Limb (tissue), 2 donors: ENCODE measurements at regions not wholly inside any gene's neighbourhood (a gene's known extent, or its start where the extent isn't known, plus 50 kb on each side); places are given as distances from the start of the nearest gene placed in this dataset.
"Not testable (repeated sequence)": the region's sequence is repeated elsewhere in the genome, so short reads cannot be mapped to it uniquely, and the experiment has no call there.

ENCODE experiments used
- DNase-seq, 2 donors: peaks; one replicate each; pipeline ENCODE4 v3.0.0-alpha.2; 2016; ENCODE audit errors: extremely low spot score in 2 of 2

DNA sequence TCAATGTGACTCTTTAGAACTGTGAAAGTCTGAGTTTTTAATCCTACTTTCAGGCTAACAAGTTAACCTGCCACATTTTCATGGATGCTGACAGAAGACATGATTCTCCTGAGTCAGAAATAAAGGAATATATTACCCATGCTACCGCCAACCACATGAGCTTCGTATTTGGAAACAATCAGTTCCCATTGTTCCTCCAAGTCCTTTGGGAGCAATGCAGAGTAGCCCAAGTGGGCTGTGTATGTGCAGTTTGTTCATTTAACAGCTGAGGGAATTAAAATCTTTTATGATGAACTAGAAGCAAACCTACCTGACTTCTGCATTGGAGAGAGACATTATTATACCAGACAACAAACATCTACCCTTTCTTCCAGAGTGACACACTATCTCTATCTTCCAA is 169.3 kb upstream of the BET1 start:
- DNase-seq = no peak

DNA sequence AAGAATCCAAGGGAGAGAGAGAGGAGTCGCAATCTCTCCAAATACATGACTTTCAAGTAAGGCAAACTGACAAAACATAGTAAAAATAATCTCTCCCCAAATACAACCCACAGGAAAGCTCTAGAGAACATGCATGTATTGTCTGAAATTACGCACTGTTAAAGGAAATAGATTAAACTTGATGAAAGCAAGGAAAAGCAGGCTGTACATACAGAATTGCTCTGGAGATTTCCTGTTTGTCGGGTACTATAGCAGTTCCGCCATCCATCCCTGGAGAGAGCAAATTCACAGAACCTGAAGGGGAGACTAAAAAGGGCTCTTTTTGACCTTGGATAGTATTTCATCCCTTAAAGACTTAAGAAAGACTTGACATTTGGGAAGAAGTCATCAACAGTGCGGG is 170.2 kb upstream of the BET1 start:
- no peak for DNase-seq

DNA sequence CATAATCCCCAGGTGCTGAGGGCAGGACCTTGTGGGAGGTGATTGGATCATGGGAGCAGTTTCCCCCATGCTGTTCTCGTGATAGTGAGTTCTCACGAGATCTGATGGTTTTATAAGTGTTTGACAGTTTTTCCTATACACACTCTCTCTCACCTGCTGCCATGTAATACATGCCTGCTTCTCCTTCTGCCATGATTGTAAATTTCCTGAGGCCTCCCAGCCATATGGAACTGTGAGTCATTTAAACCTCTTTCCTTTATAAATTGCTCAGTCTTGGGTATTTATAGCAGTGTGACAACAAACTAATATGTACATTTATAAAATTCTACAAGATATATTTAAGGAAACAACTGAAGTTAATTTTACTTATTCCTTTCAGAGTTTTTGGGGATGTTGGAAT is 170.8 kb upstream of the BET1 start:
- no peak for DNase-seq

DNA sequence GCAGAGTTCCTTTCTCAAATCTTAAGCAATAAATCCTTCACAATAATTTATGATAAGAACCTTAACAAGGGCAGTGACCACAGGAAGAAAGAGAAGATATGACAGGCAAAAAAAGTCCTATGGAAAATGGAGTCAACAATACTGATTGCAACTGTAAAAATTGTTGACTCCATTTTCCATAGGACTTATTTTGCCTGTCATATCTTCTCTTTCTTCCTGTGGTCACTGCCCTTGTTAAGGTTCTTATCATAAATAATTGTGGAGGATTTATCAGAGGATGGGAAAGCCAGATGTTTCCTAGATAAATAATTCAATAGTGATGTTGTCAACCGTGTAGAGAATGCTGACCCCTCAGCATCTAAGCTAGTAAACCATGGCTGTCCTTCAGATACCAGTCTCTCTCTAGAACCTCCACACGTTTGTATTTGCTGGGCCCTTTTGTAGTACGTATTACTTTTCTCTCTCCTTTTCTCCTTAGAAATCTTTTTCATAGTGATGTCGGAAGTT is 172.6 kb upstream of the BET1 start:
- no peak for DNase-seq

DNA sequence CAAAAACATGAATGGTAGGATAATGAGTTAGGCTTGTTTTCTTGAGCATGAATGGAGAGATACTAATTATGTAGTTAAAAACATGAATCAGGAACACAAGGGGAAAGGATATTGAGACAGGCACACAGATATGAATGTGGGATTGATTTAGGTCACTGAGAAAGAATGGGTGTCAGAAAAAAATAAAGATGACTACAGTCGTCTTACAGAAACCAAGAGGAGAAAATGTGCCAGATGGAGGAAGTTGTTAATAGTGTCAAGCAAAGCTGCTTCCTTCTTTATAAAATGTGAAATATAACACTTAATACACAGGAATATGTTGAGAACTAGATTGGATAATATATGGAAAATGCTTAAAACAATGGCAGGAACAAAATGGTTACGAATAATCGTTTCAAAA is 173.3 kb upstream of the BET1 start:
- no peak for DNase-seq

DNA sequence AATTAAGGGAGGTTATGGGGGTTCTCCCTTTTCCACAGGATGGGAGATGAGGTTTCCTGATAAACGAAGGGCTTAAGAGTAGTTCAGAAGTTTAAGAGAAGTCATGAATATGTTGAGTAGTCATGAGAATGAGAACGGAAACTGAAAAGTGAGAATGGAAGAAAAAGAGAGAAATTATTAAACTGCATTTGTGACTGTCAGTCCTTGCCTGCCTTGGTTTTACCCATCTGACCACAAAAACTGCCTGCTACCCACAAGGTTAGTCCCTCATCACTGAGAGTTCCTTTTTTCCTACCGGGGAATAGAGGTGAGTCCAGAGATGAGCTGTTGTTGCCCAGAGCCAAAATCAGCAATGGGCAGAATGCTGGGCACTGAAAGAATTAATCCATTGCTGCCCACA is 174.1 kb upstream of the BET1 start:
- no peak for DNase-seq

DNA sequence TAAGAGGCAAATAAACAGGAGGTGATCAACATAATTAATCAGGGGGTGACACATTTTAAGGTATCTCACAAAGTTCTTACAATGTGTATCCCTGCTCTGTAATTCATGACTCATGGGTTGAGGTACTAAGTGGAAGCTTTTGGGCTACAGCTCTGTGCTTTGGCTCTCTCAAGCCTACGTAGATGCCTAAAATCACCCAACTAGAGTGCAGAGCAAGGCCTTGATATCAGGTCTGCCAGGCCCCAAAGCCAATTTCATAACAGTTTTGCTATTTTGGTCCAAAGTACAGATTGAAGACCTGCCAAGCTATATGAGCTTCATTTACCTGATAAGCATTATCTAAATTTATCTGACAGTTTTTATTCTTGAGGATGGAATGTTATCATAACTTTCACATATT is 175.3 kb upstream of the BET1 start:
- no peak for DNase-seq

DNA sequence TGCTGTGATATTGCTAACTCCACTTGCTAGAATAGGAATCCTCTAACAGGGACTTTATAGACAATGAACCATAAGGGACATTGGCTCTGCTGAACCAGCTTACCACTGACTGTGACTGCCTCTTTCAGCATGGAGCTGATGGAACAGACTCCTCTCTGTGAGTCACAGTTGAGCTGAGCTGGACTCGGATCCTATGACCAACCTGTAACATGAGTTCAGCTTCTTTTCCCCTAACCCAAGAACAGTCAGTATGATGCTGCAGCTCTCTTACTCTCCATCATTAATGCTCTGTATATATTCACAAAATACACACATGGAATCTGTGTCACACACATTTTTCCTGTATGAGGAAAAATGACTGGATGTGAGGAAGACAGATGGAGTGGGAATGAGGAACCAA is 177.9 kb upstream of the BET1 start:
- no peak for DNase-seq

DNA sequence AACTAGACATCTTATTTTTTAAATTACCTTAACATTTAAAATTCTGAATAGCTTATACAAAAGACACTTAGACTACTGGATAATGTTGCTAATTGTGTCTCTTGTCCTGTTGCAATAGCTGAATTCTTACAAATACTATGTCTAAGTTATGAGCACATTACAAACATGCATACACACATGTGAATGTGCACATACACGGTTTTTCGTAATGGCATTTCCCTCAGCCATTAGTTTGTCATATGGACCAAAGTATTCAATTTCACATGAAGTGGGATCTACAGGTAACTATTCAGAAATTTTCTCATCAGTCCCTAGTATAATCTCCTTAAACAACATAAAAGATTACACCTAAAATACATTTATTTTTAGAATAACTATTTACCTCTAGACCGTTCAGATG is 178.6 kb upstream of the BET1 start:
- DNase-seq = no peak

DNA sequence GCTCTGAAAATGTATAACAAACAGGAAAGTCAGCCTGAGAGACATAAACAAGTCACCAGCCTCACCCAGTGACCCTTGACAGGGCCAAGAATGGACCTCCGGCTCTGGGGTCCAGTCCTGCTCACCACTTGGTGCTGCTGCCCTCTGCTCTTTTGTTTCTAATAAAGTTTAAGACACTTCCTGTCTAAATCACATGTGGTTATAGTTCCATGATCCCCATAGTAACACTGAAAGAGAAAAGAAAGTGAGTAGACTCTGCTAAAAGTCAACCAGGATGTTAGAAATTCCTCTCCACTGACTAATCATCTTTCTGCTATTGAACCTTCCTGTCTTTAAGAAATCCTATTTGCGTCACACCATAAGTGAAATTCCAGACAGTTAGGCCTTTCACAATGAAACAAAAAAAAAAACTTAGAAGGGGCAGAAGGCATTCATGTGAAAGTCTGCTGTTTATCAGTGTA is 179.2 kb upstream of the BET1 start:
- DNase-seq = peak; percentile 49 to 86

DNA sequence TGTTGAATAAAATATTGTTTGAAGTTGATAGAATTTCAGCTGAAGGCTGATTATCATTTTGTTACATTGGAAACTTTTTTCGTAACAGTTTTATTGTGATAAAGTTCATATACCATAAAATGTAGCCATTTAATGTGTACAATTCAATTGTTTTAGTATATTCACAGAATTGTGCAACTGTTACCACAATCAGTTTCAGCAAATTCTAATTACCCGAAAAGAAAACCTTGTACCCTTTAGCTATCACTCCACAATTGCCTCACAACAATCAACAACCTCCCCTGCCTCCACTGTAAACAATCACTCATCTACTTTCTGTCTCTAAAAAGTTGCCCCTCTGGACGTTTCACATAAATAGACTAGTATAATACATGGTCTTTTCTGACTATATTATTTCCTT is 179.7 kb upstream of the BET1 start:
- no peak for DNase-seq

DNA sequence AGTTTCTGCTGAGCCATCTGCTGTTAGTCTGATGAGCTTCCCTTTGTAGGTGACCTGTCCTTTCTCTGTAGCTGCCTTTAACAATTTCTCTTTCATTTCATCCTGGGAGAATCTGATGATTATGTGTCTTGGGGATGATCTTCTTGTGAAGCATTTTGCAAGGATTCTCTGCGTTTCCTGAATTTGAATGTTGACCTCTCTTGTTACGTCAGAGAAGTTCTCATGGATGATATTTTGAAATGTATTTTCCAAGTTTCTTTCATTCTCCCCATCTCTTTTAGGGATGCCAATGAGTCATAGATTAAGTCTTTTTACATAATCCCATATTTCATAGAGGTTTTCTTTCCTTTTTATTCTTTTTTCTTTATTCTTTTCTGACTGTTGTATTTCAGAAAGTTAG is 184.2 kb upstream of the BET1 start:
- no peak for DNase-seq

DNA sequence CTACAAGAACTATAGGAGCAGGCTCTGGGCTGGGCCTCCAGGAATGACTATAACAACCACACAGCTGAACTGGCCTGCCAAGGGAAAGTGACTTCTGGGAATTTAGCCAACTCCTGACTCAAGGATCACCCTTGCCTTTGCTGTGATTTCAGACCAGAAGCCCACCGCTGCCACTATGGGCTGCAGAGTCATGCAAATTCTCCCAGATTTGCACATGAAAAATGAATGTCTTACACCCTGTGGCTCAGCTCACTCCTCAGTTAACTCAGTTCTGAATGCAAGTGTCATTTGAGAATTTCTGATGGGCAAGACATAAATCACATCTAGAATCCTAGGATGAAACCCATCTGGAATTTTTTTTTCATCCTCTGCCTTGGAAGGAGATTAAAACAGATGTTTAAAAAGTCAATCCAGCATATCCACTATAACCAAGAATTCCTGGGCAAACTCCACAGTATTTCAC is 186.5 kb upstream of the BET1 start:
- peak; percentile 65 to 75 for DNase-seq

DNA sequence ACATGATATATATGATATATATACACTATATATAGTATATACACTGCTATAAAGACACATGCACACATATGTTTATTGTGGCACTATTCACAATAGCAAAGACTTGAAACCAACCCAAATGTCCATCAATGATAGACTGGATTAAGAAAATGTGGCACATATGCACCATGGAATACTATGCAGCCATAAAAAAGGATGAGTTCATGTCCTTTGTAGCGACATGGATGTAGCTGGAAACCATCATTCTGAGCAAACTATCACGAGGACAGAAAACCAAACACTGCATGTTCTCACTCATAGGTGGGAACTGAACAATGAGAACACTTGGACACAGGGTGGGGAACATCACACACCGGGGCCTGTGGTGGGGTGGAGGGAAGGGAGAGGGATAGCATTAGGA is 190.3 kb upstream of the BET1 start:
- not testable (repeated sequence) for DNase-seq

DNA sequence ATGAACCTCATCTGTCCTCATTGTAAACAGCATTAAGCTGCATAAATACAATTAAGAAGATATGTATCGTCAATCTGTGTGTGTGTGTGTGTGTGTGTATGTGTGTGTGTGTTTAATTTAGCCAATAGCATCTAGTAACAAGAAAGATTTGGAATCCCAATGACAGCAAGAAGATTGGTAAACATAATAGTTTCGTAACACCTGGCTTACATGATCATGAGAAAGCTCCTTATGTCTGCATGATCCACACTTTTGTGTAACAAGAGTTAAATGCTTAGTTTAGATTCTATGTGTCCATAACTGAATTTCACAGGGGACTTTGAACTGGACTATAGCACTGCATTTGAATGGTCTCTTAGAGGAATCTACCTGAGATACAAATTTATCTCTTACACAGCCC is 191.0 kb upstream of the BET1 start:
- DNase-seq = no peak

DNA sequence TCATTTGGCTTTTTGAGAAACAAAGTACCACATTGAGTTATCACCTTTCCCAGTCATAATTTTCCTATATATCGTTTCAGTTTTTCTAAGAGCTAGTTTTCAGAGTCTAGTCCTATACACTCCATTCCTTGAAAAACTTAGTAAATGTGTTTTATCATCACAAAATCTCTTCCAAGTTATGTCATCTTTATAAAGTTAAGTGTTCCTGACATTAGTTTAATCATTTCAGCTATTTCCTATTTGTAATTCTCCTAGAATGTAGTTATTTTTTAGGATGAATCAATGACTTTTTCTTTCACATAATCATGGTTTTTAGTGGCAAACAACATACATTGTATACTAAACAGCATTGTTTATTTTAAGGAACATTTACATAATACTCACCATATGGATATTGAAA is 191.7 kb upstream of the BET1 start:
- DNase-seq = no peak

DNA sequence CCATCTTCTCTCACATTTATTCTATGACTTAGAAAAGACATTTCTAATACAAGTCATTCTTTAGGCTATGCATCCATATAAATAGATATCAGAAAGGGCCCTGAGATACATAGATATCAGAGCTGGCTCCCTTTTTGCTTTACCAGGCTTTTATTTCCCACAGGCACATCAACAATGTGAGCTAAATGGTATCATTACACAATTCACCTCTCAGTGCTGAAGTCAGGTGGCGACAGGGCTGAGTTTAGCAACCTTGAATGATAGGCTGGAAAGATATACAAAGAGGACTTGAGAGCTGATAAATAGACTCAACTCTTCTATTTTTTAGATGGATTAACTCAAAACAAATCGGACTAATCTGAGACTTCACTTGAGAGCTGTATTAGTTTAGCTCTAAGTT is 189.2 kb upstream of the COL1A2 start:
- DNase-seq = no peak

DNA sequence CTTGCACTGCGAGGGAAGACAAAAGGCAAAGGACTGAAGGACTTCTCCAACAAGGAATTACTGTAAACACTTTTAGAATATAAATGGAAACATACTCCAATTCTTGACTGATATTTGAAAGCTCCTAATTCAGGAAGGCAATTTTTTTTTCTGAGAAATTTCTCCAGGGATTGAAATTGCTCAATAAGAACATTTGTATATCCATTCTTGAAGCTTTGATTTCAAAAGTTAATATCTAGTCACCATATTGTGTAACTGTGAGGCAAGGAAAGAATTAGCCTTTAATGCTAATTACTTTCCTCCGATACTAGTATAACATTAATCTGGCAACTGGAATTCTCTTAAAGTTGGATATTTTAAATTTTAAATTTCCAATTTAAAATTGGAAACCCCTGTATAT is 188.4 kb upstream of the COL1A2 start:
- no peak for DNase-seq

DNA sequence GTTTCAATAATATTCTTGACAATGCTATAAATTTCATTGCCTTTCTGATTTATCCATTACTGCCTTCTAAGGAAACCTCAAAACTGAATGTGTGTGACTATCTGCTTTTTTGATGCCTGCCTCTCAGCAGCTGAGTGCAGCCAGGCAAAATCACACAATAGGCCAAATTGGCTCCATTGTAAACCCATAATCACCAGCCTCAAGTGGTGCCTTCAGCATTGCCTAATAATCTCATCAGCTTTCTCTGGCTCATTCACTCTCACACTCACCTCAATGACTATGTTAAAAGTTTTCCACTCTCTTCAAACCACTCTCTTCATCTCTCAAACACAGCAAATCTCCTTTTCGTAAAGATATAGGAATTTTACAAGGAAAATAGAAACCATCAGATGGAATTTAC is 182.5 kb upstream of the COL1A2 start:
- no peak for DNase-seq

DNA sequence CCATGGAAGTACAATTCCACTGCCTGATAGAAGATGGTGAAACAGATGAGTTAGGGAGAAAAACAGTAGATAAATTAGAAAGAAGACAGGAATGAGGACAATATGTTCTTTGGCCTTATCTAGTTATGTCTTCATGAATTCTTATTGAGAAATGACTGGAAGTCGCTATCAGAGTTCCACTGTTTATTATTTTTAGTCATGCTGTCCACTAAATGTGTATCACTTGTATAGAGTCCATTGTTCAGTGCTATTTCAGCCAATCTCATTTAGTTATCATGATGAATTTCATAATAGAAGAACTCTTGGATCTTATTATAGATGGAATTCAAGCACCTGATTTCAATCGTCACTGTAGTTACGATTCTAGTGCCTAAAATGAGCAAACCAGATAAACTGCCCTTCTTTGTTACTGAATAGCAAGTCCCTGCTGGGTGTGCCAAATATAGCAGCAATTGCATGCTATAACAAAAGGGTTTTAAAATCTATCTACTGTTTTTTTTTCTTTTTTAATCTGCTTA is 177.7 kb upstream of the COL1A2 start:
- no peak for DNase-seq

DNA sequence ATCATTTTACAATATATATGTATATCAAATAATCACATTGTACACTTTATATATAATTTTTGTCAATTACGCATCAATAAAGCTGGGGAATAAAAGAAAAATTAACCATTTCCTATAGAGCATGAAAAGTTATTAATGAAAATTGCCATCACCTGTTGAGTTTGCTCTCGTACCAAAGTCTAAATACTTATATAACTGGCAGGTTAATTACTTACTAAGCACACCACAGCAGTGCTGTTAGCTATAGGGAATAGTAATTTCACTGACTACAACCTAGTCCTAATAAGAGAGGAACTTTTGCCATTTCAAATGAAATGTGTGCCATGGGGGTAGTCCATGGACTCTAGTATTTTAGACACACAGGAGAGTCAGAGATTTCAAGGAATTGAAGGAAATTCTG is 176.9 kb upstream of the COL1A2 start:
- no peak for DNase-seq

DNA sequence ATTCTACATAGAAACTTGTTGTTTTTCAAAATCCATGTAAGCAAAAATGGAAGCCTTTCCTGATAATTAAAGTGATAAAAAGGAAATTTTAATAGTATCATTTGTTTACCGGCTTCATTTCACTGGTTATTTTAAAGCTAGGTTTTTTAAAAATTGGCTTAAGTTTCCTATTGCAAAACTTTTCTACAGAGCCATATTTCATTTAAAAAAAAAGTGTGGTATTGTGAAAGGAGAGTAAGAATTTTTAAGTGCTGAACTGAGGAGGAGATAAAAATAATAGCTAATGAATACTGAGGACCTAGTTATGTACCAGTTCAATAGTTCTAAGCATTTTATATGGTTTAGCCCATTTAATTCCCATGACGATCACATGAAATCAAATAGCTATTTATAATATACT is 172.2 kb upstream of the COL1A2 start:
- DNase-seq = no peak

DNA sequence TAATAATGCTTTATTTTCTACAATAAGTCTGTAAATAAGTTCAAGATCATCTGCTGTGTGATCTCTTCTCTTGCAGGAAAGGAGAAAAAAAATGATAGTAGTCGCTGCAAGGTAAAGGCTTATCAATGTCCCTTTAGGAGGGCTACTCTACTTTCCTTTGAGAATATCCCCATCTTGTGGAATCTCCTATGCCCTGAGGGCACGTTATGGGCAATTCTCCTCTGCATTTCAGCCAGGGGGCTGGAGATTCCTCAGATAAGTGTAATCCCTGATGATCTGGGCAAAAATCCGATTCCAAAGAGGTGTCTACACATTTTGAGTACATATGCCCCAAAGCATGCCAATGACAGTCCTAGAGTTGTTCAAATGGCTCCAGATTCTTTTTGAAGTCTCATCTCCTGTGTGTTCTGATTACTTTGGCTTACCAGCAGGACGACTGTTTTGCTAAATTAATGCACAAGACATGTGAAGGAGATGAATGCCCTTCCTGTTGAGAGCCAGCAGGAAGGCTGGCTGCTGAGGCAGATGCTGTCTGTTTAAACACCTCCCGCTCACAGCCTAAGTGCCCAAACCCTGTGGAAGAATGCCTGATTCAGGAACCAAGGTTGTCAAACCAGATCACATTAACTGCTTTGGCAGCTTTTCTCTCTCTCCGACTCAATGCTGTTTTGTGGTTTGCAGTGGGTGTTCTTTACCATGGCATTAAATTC is 171.2 kb upstream of the COL1A2 start:
- DNase-seq = peak in 1 of 2 donors; percentile 35
